ENCODE measurements at regions not wholly inside any gene's neighbourhood (a gene's known extent, or its start where the extent isn't known, plus 50 kb on each side); places are given as distances from the start of the nearest gene placed in this dataset.

GRCh38 chr1:109821221-109821669 lies 57.5 kb upstream of the EPS8L3 start:
- no peak for TF ChIP-seq POLR2AphosphoS5 (IDR thresholded peaks at IDR 0.05; ENCODE audit: low read depth, low read length)
- TF ChIP-seq SIN3A (IDR thresholded peaks at IDR 0.05; ENCODE audit: low read depth), result no peak
- no peak for TF ChIP-seq POLR2A (IDR thresholded peaks at IDR 0.05; ENCODE audit: borderline replicate concordance, extremely low read depth, insufficient read depth, insufficient read length)
- TF ChIP-seq EZH2 (IDR thresholded peaks at IDR 0.05), result no peak
- TF ChIP-seq, protein P1, sequence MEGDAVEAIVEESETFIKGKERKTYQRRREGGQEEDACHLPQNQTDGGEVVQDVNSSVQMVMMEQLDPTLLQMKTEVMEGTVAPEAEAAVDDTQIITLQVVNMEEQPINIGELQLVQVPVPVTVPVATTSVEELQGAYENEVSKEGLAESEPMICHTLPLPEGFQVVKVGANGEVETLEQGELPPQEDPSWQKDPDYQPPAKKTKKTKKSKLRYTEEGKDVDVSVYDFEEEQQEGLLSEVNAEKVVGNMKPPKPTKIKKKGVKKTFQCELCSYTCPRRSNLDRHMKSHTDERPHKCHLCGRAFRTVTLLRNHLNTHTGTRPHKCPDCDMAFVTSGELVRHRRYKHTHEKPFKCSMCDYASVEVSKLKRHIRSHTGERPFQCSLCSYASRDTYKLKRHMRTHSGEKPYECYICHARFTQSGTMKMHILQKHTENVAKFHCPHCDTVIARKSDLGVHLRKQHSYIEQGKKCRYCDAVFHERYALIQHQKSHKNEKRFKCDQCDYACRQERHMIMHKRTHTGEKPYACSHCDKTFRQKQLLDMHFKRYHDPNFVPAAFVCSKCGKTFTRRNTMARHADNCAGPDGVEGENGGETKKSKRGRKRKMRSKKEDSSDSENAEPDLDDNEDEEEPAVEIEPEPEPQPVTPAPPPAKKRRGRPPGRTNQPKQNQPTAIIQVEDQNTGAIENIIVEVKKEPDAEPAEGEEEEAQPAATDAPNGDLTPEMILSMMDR (IDR thresholded peaks at IDR 0.05 in 2 of 3, conservative IDR thresholded peaks at IDR 0.05 in 1 of 3; ENCODE audit: borderline replicate concordance in 1 of 3, insufficient read depth in 1 of 3, low read depth in 2 of 3, low read length in 2 of 3), result no peak
- TF ChIP-seq, protein P2, sequence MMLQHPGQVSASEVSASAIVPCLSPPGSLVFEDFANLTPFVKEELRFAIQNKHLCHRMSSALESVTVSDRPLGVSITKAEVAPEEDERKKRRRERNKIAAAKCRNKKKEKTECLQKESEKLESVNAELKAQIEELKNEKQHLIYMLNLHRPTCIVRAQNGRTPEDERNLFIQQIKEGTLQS (IDR thresholded peaks at IDR 0.05), result no peak
- no peak for TF ChIP-seq JUND (IDR thresholded peaks at IDR 0.05)
- no peak for TF ChIP-seq EGR1 (IDR thresholded peaks at IDR 0.05; ENCODE audit: low read depth)
- TF ChIP-seq, protein P3, sequence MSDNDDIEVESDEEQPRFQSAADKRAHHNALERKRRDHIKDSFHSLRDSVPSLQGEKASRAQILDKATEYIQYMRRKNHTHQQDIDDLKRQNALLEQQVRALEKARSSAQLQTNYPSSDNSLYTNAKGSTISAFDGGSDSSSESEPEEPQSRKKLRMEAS (IDR thresholded peaks at IDR 0.05), result peak; percentile 75; the same call in 1 of the 2 replicates
- TF ChIP-seq YY1 (IDR thresholded peaks at IDR 0.05; ENCODE audit: extremely low read depth, insufficient replicate concordance, low read depth, low read length), result no peak
- 0 out of 2 replicates have a peak, but pooled peaks have one; percentile 65 for TF ChIP-seq CBX3 (IDR thresholded peaks at IDR 0.05; ENCODE audit: low read depth)
- TF ChIP-seq SP1 (IDR thresholded peaks at IDR 0.05; ENCODE audit: low read depth), result no peak
- TF ChIP-seq RAD21 (IDR thresholded peaks at IDR 0.05; ENCODE audit: low read depth), result no peak

All from HCT116 (cell line).